ENCODE measurements at regions not wholly inside any gene's neighbourhood (a gene's known extent, or its start where the extent isn't known, plus 50 kb on each side); places are given as distances from the start of the nearest gene placed in this dataset.

- no peak for DNase-seq
These were observed 518.3 kb downstream of the XIRP2 start for GRCh38 chr2:167406558-167406957.

DNA sequence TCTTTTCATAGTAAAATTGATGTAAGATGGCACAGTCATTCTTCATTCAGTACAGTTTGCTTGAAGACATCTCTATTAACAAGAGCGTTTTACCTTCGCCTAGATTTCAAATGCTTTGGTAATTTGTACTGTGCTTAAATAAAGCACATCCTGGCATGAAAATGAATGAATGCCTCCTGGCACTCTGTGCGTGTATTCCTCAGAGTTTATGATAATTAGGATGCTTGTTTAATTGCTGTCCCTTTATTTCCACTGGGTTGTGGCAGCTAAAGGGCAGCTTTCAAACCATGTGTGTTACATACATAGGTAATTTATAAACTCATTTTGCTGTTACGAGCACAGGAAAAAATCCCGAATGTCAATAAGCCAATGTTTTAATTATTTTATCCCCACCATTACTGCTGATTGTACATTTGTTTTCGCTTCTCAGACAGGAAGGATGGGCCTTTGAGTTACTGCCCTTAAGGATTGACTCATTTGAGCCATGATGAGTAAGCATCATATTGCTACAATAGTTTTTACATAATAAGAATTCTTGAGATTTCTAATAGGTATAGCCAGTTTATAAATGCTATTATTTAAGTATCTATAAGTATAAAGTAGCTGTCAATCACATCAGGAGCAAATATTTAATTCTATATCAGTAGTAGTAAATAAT lies 516.5 kb downstream of the XIRP2 start:
- DNase-seq = no peak

GRCh38 chr2:167401309-167401708 lies 513.0 kb downstream of the XIRP2 start:
- DNase-seq = no peak

- no peak for DNase-seq
These were observed 512.3 kb downstream of the XIRP2 start for GRCh38 chr2:167400546-167400945.

DNA sequence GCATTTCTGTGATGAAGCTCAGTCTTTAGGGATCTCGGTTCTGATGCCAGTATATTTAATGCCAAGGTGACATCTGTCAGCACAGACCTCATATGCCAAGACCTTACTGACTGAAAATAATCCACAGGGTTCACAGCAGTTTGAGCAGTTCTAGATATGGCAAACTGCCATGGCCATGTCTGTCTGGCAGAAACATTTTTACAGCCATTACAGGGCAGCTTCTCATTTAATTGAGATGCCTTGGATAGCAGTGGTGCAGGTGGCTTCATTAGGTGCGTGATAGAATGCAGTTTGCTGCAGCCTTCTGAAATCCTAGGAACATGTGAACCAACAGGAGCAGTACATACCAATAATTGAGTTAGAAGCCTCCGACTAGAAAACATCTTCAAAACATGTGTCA lies 510.6 kb downstream of the XIRP2 start:
- no peak for DNase-seq

- DNase-seq = no peak
These were observed 500.6 kb downstream of the XIRP2 start for GRCh38 chr2:167388901-167389300.

GRCh38 chr2:167388497-167388896 lies 500.2 kb downstream of the XIRP2 start:
- DNase-seq = no peak

- DNase-seq = no peak
These were observed 498.4 kb downstream of the XIRP2 start for GRCh38 chr2:167386694-167387093.

DNA sequence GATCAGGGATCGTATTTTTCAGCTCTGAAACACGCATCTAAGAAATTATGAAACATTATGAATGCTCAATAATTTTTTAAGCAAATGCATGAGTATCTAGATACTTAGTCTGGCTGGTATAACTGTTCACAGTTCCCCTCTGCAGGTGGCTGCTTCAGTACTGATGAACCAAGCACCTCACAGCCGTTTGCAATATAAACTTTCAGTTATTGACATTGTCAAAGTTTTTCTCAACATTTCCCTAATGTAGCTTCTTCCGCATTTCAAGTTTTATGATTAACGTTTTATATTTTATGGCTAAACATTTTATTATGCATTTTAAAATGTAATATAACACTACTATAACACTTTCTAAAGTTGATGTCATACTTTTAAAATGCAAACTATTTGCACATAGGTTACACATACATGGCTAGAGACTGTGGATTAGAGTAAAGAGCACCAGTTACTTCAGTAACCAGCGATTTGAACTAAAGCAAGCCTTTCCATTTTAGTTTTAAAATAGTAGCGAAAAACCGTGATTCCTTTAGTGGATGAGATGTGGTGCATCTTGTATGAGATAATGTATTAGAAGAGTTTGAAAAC lies 495.4 kb downstream of the XIRP2 start:
- DNase-seq = no peak

GRCh38 chr2:167381349-167381748 lies 493.1 kb downstream of the XIRP2 start:
- no peak for DNase-seq

DNA sequence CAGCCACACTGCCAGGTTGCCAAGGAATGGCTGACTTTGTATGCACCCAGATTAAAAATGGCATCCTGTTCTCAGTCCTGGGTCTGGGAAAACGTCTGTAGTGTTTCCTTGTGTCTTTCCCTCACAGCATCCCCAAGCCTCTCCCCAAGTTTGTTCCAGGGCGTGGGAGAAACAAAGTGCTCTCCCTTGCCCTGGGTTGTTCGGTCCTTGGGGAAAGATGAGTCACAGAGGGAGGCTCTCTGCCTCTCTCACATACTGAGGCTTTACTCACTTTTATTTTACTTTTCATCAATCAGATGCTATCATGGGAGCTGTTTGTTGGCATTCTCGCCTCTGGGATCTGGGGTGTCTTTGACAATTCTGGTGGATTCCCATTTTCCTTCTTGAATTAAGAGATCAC lies 492.3 kb downstream of the XIRP2 start:
- no peak for DNase-seq

DNA sequence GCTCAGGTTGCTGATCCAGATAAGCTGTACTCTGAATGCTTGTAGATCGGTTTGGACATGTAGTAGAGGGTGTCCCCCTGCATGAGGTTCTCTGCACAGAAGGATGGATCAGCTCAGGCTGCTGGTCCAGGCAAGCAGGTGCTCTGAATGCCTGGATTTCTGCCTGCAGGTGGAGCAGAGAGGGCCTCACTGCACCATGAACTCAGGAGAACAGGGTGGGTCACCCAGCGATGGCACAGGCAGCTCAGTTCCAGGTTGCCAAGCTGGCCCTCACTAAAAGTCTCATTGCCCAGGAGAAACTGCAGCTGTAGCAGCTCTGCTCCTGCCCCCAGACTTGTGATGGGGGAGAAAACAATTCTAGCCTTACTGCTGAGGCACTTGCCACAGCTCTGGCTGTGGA lies 491.8 kb downstream of the XIRP2 start:
- DNase-seq = no peak

- no peak for DNase-seq
These were observed 480.8 kb downstream of the XIRP2 start for GRCh38 chr2:167369083-167369482.

DNA sequence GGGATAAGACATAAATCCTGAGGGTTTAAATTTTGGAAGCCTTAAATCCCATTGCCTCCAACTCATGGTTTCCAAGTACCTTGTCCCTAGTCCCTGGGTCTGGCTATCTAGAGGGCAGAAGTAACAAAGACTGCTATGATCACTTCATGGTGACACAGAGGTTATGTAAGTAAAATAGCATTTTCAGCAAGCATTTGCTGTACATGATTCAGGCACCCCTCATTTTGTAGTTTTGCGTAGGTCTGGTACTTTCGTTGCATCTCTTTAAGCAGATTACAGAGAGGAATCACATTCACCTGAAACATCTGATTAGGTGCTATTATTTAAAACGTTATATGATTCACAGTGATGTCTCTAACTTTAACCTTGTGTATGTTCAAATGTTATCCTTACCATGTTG lies 480.1 kb downstream of the XIRP2 start:
- DNase-seq = no peak

- DNase-seq = no peak
These were observed 476.9 kb downstream of the XIRP2 start for GRCh38 chr2:167365216-167365615.

DNA sequence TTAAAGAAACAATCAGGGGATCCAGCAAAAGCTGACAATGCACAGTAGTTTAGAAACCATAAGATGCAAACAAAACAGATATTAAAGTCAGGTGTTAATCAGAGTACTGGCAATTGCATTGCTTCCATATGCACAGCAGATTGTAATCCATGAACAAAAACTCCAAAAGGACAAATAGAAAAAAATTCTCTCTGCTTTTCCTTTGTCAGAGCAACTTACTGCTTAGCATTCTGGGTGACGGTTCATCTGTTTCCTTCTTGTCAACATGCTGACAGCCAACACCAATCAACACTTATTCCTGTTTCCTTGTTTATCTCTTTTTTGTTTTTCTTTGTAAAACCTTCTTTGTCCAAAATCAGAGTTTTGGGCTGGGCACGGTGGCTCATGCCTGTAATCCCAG lies 473.1 kb downstream of the XIRP2 start:
- DNase-seq = no peak

DNA sequence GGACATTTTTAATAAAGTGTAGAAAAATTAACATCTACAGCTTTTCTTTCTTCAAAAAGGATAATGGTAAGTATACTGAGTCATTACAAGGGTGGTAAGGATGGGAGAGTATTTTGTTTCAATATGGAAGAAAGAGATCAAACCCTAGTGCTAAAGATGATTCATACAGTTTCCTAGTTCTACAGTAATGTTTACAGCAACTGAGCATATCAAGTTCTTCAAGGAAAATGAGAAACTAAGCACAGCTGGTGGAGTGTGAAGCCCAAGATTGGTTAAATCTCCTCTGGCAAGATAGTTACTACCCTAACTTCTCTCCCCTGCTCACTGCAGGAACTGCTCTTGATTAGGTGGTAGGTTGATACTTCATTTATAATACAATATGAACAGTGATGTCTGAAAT lies 467.5 kb downstream of the XIRP2 start:
- no peak for DNase-seq

GRCh38 chr2:167353605-167354280 lies 465.5 kb downstream of the XIRP2 start:
- DNase-seq = no peak

- DNase-seq = no peak
These were observed 457.3 kb downstream of the XIRP2 start for GRCh38 chr2:167345559-167345958.

- no peak for DNase-seq
These were observed 454.5 kb downstream of the XIRP2 start for GRCh38 chr2:167342769-167343168.

GRCh38 chr2:167340322-167340721 lies 452.0 kb downstream of the XIRP2 start:
- DNase-seq = no peak

GRCh38 chr2:167336213-167336612 lies 447.9 kb downstream of the XIRP2 start:
- no peak for DNase-seq

DNA sequence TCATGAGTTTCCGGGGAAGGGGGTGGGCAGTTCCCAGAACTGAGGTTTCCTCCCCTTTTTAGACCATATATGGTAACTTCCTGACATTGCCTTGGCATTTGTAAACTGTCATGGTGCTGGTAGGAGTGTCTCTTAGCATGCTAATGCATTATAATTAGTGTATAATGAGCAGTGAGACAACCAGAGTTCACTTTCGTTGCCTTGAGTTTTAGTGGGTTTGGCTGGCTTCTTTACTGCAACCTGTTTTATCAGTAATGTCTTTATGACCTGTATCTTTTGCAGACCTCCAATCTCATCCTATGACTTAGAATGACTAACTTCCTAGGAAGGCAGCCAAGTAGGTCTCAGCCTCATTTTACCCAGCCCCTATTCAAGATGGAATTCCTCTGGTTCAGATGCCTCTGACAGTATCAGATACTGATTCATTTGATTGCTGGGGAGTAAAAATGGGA lies 447.3 kb downstream of the XIRP2 start:
- DNase-seq = no peak

DNA sequence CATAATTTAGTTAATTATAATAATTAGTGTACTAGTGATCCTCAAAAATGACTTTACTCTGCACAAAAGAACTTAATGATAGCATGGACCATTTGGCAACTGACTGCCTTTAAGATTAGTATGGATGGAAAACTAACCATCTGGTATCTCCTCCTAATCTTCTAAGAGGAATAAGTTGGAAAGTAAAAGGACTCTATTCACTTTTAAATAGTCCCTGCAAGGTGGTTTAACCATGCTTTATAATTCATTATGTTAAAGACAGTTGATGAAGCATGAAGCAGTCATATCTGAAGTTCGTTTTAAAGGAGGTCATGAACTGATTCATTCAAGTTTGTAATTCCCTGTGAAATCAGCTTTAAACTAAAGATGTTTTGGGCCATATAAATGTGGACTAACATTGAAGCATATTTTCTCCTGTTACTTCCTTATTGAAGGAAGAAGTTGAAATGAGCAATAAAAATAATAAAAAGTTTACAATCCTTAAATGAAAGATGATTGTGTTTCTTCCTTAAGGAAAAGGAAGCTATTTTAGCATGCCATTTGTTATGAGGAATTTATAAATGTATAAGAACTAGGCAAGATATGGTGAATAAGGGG lies 446.0 kb downstream of the XIRP2 start:
- DNase-seq = no peak
